GM12878 (cell line): ENCODE measurements at regions not wholly inside any gene's neighbourhood (a gene's known extent, or its start where the extent isn't known, plus 50 kb on each side); places are given as distances from the start of the nearest gene placed in this dataset.
A peak's percentile ranks its signal among the peaks of the same experiment; 100 is the strongest.

Source experiments
- ATAC-seq: fragments of 200-7000 bp; cut with Tn5 transposase; 3 replicates; pipeline ENCODE4 v1.9.1; 2020; ENCODE audit warnings: mild to moderate bottlenecking, moderate library complexity
- BruUV-seq: library from RNA; stranded (reverse); fragments of 400-500 nt; replicated peaks from 2 replicates; lab custom pipeline; 2021; lab: Mats Ljungman, UMichigan
- CTCF ChIA-PET: fragments of 300-600 bp; sonication (Branson Sonifier 250); formaldehyde crosslinking; extraction: SDS; loops from one replicate; lab custom pipeline; 2021; ENCODE audit warnings: inconsistent platforms; lab: Yijun Ruan, JAX
- POLR2A ChIA-PET: fragments of 350-600 bp; formaldehyde crosslinking; extraction: SDS; loops from one replicate; lab custom pipeline; 2021; ENCODE audit warnings: inconsistent platforms; lab: Charles Lee
- RAD21 ChIA-PET: fragments of 300-600 bp; sonication (Branson Sonifier 250); formaldehyde crosslinking; loops from one replicate; lab custom pipeline; 2023; ENCODE audit warnings: antibody characterized with exemption; ENCODE audit not compliant: unreplicated experiment; lab: Charles Lee
- SMC1A ChIA-PET: fragments of 300-600 bp; sonication (Branson Sonifier 250); formaldehyde crosslinking; loops from one replicate; lab custom pipeline; 2023; ENCODE audit not compliant: unreplicated experiment, uncharacterized antibody; lab: Charles Lee
- DNase-seq: peaks from one replicate; pipeline ENCODE4 v3.0.0-alpha.2; 2011; ENCODE audit warnings: low read depth, low spot score
- FAIRE-seq: peaks from 3 replicates; lab custom pipeline; 2011; peaks lifted over from hg19 to GRCh38; lab: Jason Lieb, UNC
- H2AFZ ChIP-seq: 2 replicates; pipeline ENCODE4 v1.6.0; 2011; ENCODE audit warnings: low read depth, low read length, control low read depth; ENCODE audit not compliant: control insufficient read depth
- H3K27ac ChIP-seq: 2 replicates; pipeline ENCODE4 v1.5.1; 2011; ENCODE audit warnings: control low read depth; ENCODE audit not compliant: control insufficient read depth, insufficient read depth
- H3K27me3 ChIP-seq, 2 experiments: replicated peaks in 1 of 2; 2 replicates each; pipeline versions ENCODE4 v1.6.0 to v1.6.1; 2011; ENCODE audit warnings: low read length in 1 of 2; ENCODE audit not compliant: control insufficient read depth in 2 of 2, insufficient read depth in 2 of 2
- H3K36me3 ChIP-seq, 2 experiments: 2 replicates each; pipeline ENCODE4 v1.5.1; 2011; ENCODE audit warnings: low read length in 1 of 2; ENCODE audit not compliant: control insufficient read depth in 2 of 2, insufficient read depth in 2 of 2
- H3K4me1 ChIP-seq: 2 replicates; pipeline ENCODE4 v1.6.1; 2011; ENCODE audit warnings: mild to moderate bottlenecking, low read length, moderate library complexity, mixed read lengths; ENCODE audit not compliant: control insufficient read depth, insufficient read depth
- H3K4me2 ChIP-seq: 2 replicates; pipeline ENCODE4 v1.6.0; 2011; ENCODE audit warnings: control low read depth; ENCODE audit not compliant: control insufficient read depth, insufficient read depth
- H3K4me3 ChIP-seq: fragments of 200-600 bp; sonication (generic); 2 replicates; pipeline ENCODE4 v1.5.1; 2016
- H3K79me2 ChIP-seq: 2 replicates; pipeline ENCODE4 v1.6.0; 2011; ENCODE audit warnings: low read length; ENCODE audit not compliant: control insufficient read depth, insufficient read depth
- H3K9ac ChIP-seq: 2 replicates; pipeline ENCODE4 v1.8.0; 2011; ENCODE audit warnings: low read length, control low read depth, mixed read lengths; ENCODE audit not compliant: control insufficient read depth, insufficient read depth
- H3K9me3 ChIP-seq: replicated peaks from 3 replicates; pipeline ENCODE4 v1.5.1; 2011; ENCODE audit warnings: mild to moderate bottlenecking, low read length; ENCODE audit not compliant: control insufficient read depth, insufficient read depth
- H4K20me1 ChIP-seq: 2 replicates; pipeline ENCODE4 v1.6.0; 2011; ENCODE audit not compliant: control insufficient read depth, insufficient read depth
- CEBPB ChIP-seq, 2 experiments: fragments of 150-350 bp in 1 of 2; IDR thresholded peaks; 2 replicates each; pipeline ENCODE4 v1.6.1; 2012 to 2014; ENCODE audit warnings: low read depth in 2 of 2, low read length in 2 of 2, borderline replicate concordance in 1 of 2, inconsistent platforms in 1 of 2
- CHD2 ChIP-seq: IDR thresholded peaks from 2 replicates; pipeline ENCODE4 v1.6.1; 2011; ENCODE audit warnings: low read depth, low read length, improper control_type of control experiment, borderline replicate concordance
- CREM ChIP-seq: IDR thresholded peaks from 2 replicates; pipeline ENCODE4 v1.6.1; 2014; ENCODE audit warnings: antibody characterized with exemption, low read depth
- DPF2 ChIP-seq: fragments of 450-650 bp; IDR thresholded peaks from 2 replicates; pipeline ENCODE4 v1.6.1; 2017; ENCODE audit warnings: mild to moderate bottlenecking
- HDAC6 ChIP-seq: fragments of 200-600 bp; sonication (generic); IDR thresholded peaks from one replicate; pipeline ENCODE4 v1.8.0; 2017; ENCODE audit warnings: antibody characterized with exemption; ENCODE audit not compliant: unreplicated experiment
- KAT2A ChIP-seq: conservative IDR thresholded peaks from 2 replicates; pipeline ENCODE4 v1.6.1; 2011; ENCODE audit warnings: low read depth, low read length; ENCODE audit not compliant: control insufficient read depth
- NR2C1 ChIP-seq: fragments of 450-650 bp; IDR thresholded peaks from 2 replicates; pipeline ENCODE4 v1.6.1; 2017; ENCODE audit warnings: antibody characterized with exemption, mild to moderate bottlenecking, moderate library complexity
- RCOR1 ChIP-seq: conservative IDR thresholded peaks from 2 replicates; pipeline ENCODE4 v1.6.1; 2012; ENCODE audit warnings: low read depth, low read length, improper control_type of control experiment
- ZNF207 ChIP-seq: fragments of 450-650 bp; IDR thresholded peaks from 2 replicates; pipeline ENCODE4 v1.6.1; 2014; ENCODE audit warnings: antibody characterized with exemption, mild to moderate bottlenecking, borderline replicate concordance
- ZNF24 ChIP-seq: fragments of 450-650 bp; IDR thresholded peaks from 2 replicates; pipeline ENCODE4 v1.6.1; 2017; ENCODE audit warnings: antibody characterized with exemption, mild to moderate bottlenecking
- WGBS: methylation state at CpG from one replicate; pipeline ENCODE4 v1.1.6; 2016; ENCODE audit warnings: low lambda C conversion rate; ENCODE audit not compliant: insufficient replicate concordance, insufficient coverage; ENCODE audit errors: missing lambda C conversion rate; 5-methylcytosine and 5-hydroxymethylcytosine counted together
- in situ Hi-C: fragments of 300-500 bp; cut with MboI; formaldehyde crosslinking; loops from 9 replicates; pipeline ENCODE4 v1.14.3; 2018; ENCODE audit warnings: mixed read lengths
- intact Hi-C: fragments of 100-400 bp; cut with micrococcal nuclease; formaldehyde crosslinking; loops from one replicate; pipeline ENCODE4 v1.14.2; 2022; ENCODE audit not compliant: unreplicated experiment
- TF ChIP-seq, protein P1 (sequence below): IDR thresholded peaks from 2 replicates; pipeline ENCODE4 v1.6.1; 2011; ENCODE audit warnings: mild to moderate bottlenecking, low read depth, low read length, moderate library complexity; ENCODE audit not compliant: insufficient replicate concordance
- TF ChIP-seq, protein P2 (sequence below): fragments of 450-650 bp; IDR thresholded peaks from 2 replicates; pipeline ENCODE4 v1.6.1; 2017; ENCODE audit warnings: low read depth, mild to moderate bottlenecking, moderate library complexity
- TF ChIP-seq, protein P3 (sequence below): fragments of 450-650 bp; IDR thresholded peaks from 2 replicates; pipeline ENCODE4 v1.6.1; 2018; ENCODE audit warnings: mild to moderate bottlenecking, low read depth, moderate library complexity; ENCODE audit not compliant: partially characterized antibody

DNA sequence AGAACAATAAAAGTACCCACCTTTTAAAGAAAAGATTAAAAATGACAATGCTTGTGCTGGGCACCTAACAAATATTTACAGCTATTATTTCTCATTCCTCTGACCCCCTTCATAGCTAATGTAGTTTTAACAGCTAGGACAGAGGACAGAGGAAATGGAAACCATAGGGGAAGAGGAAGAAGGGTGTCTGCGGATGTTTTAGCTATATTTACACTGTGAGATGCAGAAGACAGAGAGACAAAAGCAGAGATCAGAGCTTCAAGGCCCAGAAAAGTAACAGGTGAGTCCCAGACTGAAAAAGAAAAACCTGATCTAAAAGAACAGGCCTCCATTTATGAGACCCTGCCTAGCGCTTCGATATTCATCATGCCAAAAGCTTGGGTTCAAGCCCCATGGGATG lies 72.0 kb downstream of the ZNF281 start:
- no peak overlapping the region for H3K4me2 ChIP-seq
- ATAC-seq = no peak
- 40% methylated on average over 3 of the region's 3 CpGs for WGBS
- H3K4me1 ChIP-seq = peaks cover 3% of the 10 kb centered on the region; the same call in 1 of the 2 replicates
- H4K20me1 ChIP-seq = no peaks in the 10 kb centered on the region
- no peaks in the 10 kb centered on the region for H3K27me3 ChIP-seq
- no peak overlapping the region for H3K9ac ChIP-seq
- TF ChIP-seq DPF2 (no peak), CREM (no peak), KAT2A (no peak)
- TF ChIP-seq, protein P1, sequence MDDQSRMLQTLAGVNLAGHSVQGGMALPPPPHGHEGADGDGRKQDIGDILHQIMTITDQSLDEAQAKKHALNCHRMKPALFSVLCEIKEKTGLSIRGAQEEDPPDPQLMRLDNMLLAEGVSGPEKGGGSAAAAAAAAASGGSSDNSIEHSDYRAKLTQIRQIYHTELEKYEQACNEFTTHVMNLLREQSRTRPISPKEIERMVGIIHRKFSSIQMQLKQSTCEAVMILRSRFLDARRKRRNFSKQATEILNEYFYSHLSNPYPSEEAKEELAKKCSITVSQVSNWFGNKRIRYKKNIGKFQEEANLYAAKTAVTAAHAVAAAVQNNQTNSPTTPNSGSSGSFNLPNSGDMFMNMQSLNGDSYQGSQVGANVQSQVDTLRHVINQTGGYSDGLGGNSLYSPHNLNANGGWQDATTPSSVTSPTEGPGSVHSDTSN = no peak
- DNase-seq = no peak
- no TSS peak for BruUV-seq
- no peaks in the 10 kb centered on the region for H3K36me3 ChIP-seq
- no peaks in the 10 kb centered on the region for H3K9me3 ChIP-seq
- intact Hi-C loops (no loop called here), in situ Hi-C loops (no loop called here)
- ChIA-PET POLR2A (no interaction called here), CTCF (interaction anchor here (0.7 to 2.6 kb wide), 3 partner anchors 59 to 653 kb away, joined by 3 to 7 read pairs (median 4); no protein-coding TSS in a partner anchor), RAD21 (no interaction called here), SMC1A (interaction anchor here (1.5 to 1.6 kb wide), 2 partner anchors 18 to 35 kb away, joined by 4 read pairs; no protein-coding TSS in a partner anchor)
- no peak overlapping the region for H3K4me3 ChIP-seq
- H3K79me2 ChIP-seq = no peaks in the 10 kb centered on the region
- no peak for FAIRE-seq
- no peak overlapping the region for H3K27ac ChIP-seq
- H2AFZ ChIP-seq = peak overlapping the region; percentile 42

GRCh38 chr1:200337410-200337809 lies 72.4 kb downstream of the ZNF281 start:
- ATAC-seq = no peak
- ChIA-PET POLR2A (no interaction called here), SMC1A (interaction anchor here (1.5 to 1.6 kb wide), 2 partner anchors 17 to 36 kb away, joined by 4 read pairs; no protein-coding TSS in a partner anchor), RAD21 (no interaction called here), CTCF (interaction anchor here (0.7 to 1.2 kb wide), 2 partner anchors 173 to 653 kb away, joined by 3 to 4 read pairs; no protein-coding TSS in a partner anchor)
- Histone ChIP-seq H3K4me3 (no peak overlapping the region), H3K79me2 (no peaks in the 10 kb centered on the region), H2AFZ (peak overlapping the region; percentile 5), H3K4me2 (no peak overlapping the region), H3K9ac (no peak overlapping the region), H3K27me3 (no peaks in the 10 kb centered on the region), H3K36me3 (no peaks in the 10 kb centered on the region), H3K4me1 (peaks cover 3% of the 10 kb centered on the region; the same call in 1 of the 2 replicates), H4K20me1 (no peaks in the 10 kb centered on the region), H3K27ac (no peak overlapping the region), H3K9me3 (no peaks in the 10 kb centered on the region)
- in situ Hi-C loops = no loop called here
- 40% methylated on average over 2 of the region's 2 CpGs for WGBS
- intact Hi-C loops = no loop called here
- no TSS peak for BruUV-seq
- no peak for FAIRE-seq
- DNase-seq = no peak
- no peak for TF ChIP-seq ZNF24
- no peak for TF ChIP-seq CHD2
- TF ChIP-seq RCOR1 = no peak
- TF ChIP-seq CEBPB (IDR thresholded peaks at IDR 0.05; ENCODE audit: borderline replicate concordance in 1 of 2, low read depth in 2 of 2, low read length in 2 of 2) = no peak
- TF ChIP-seq, protein P2, sequence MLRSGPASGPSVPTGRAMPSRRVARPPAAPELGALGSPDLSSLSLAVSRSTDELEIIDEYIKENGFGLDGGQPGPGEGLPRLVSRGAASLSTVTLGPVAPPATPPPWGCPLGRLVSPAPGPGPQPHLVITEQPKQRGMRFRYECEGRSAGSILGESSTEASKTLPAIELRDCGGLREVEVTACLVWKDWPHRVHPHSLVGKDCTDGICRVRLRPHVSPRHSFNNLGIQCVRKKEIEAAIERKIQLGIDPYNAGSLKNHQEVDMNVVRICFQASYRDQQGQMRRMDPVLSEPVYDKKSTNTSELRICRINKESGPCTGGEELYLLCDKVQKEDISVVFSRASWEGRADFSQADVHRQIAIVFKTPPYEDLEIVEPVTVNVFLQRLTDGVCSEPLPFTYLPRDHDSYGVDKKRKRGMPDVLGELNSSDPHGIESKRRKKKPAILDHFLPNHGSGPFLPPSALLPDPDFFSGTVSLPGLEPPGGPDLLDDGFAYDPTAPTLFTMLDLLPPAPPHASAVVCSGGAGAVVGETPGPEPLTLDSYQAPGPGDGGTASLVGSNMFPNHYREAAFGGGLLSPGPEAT = no peak
- TF ChIP-seq HDAC6 = no peak
- TF ChIP-seq NR2C1 = no peak
- TF ChIP-seq, protein P3, sequence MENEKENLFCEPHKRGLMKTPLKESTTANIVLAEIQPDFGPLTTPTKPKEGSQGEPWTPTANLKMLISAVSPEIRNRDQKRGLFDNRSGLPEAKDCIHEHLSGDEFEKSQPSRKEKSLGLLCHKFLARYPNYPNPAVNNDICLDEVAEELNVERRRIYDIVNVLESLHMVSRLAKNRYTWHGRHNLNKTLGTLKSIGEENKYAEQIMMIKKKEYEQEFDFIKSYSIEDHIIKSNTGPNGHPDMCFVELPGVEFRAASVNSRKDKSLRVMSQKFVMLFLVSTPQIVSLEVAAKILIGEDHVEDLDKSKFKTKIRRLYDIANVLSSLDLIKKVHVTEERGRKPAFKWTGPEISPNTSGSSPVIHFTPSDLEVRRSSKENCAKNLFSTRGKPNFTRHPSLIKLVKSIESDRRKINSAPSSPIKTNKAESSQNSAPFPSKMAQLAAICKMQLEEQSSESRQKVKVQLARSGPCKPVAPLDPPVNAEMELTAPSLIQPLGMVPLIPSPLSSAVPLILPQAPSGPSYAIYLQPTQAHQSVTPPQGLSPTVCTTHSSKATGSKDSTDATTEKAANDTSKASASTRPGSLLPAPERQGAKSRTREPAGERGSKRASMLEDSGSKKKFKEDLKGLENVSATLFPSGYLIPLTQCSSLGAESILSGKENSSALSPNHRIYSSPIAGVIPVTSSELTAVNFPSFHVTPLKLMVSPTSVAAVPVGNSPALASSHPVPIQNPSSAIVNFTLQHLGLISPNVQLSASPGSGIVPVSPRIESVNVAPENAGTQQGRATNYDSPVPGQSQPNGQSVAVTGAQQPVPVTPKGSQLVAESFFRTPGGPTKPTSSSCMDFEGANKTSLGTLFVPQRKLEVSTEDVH = no peak
- TF ChIP-seq ZNF207 = no peak
